ENCODE measurements at regions not wholly inside any gene's neighbourhood (a gene's known extent, or its start where the extent isn't known, plus 50 kb on each side); places are given as distances from the start of the nearest gene placed in this dataset.

DNA sequence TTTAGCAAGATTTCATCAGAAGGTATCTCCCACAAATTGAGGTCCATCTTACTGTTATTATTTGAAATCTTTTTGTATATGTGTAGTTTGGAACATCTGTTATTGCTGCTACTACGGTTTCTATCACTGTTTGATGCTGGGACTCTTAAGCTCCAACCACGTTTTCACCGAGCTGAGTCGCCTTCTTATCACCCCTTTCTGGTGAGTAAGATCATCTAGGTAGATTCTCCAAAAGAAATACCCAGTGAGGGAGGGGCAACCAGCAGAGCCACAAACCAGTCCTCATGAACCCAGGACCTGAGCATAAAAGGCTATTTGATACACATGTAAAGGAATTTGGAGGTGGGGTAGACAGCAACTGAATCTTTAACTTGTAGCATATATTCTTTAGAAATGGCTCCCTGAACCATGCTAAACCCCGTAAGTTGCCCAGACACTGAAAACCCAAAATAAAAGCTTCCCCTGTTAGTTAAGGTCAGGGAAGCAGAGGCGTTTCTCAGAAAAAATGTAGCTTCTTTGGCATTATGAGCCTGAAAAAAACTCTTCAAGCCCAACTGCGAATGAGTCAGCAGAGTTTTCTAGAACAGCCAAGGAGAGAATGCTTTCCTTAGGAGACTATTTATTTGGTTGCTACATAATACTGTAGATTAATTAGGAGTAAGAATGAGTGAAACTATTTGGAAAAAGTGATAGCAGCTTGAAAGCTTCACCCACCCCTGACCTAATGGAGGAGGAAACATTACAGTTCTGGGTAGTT is 53.8 kb upstream of the ATXN3L start:
- DNase-seq (peak in 1 of 5 donors; percentile 32), FAIRE-seq (no peak)
- H3K27ac ChIP-seq (ENCODE audit: low read depth in 2 of 2, low read length in 2 of 2): no peak overlapping the region
- H3K36me3 ChIP-seq (ENCODE audit: control insufficient read depth in 2 of 3, insufficient read depth in 3 of 3, low read length in 3 of 3): no peaks in the 10 kb centered on the region
- intact Hi-C loops (cut with DNase I): no loop called here
- TF ChIP-seq, protein P1, sequence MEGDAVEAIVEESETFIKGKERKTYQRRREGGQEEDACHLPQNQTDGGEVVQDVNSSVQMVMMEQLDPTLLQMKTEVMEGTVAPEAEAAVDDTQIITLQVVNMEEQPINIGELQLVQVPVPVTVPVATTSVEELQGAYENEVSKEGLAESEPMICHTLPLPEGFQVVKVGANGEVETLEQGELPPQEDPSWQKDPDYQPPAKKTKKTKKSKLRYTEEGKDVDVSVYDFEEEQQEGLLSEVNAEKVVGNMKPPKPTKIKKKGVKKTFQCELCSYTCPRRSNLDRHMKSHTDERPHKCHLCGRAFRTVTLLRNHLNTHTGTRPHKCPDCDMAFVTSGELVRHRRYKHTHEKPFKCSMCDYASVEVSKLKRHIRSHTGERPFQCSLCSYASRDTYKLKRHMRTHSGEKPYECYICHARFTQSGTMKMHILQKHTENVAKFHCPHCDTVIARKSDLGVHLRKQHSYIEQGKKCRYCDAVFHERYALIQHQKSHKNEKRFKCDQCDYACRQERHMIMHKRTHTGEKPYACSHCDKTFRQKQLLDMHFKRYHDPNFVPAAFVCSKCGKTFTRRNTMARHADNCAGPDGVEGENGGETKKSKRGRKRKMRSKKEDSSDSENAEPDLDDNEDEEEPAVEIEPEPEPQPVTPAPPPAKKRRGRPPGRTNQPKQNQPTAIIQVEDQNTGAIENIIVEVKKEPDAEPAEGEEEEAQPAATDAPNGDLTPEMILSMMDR (IDR thresholded peaks at IDR 0.05; ENCODE audit: borderline replicate concordance, extremely low read depth, insufficient read depth): no peak
- H3K27me3 ChIP-seq (ENCODE audit: control insufficient read depth, insufficient read depth, low read length): peaks cover 3% of the 10 kb centered on the region
- H3K9ac ChIP-seq (ENCODE audit: low read length in 3 of 3): no peak overlapping the region
- H3K4me3 ChIP-seq (ENCODE audit: low read length in 3 of 3): no peak overlapping the region
- H3K4me1 ChIP-seq (ENCODE audit: control insufficient read depth in 2 of 3, insufficient read depth in 2 of 3, low read depth in 1 of 3, low read length in 3 of 3): no peaks in the 10 kb centered on the region
- H3K9me3 ChIP-seq (ENCODE audit: control insufficient read depth in 2 of 3, insufficient read depth in 1 of 3, low read length in 3 of 3): peaks cover 0 to 1% (median 0%) of the 10 kb centered on the region in 3 donors

DNA sequence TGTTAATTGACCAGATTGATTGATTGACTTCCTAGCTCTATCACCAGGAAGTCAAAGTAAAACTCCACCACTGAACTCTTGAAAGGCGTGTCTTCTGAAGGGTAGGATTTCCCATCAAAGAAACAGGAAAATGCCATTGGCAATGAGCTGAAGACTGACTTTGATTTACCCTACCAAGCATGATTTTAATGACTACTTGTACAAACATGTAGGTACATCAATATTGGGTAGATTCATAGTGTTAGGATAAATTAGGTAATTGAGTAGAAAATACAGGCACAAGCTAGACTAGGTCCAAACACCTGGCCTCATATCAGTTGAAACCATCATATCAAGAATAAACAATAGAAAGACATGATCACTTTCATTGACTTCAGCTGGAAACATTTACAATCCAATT is 53.2 kb upstream of the ATXN3L start:
- Histone ChIP-seq H3K27me3 (ENCODE audit: control insufficient read depth, insufficient read depth, low read length) (peaks cover 3% of the 10 kb centered on the region), H3K9me3 (ENCODE audit: control insufficient read depth in 2 of 3, insufficient read depth in 1 of 3, low read length in 3 of 3) (peaks cover 0 to 1% (median 0%) of the 10 kb centered on the region in 3 donors), H3K4me1 (ENCODE audit: control insufficient read depth in 2 of 3, insufficient read depth in 2 of 3, low read depth in 1 of 3, low read length in 3 of 3) (no peaks in the 10 kb centered on the region), H3K27ac (ENCODE audit: low read depth in 2 of 2, low read length in 2 of 2) (no peak overlapping the region), H3K9ac (ENCODE audit: low read length in 3 of 3) (no peak overlapping the region), H3K36me3 (ENCODE audit: control insufficient read depth in 2 of 3, insufficient read depth in 3 of 3, low read length in 3 of 3) (no peaks in the 10 kb centered on the region), H3K4me3 (ENCODE audit: low read length in 3 of 3) (no peak overlapping the region)
- TF ChIP-seq, protein P1 (IDR thresholded peaks at IDR 0.05; ENCODE audit: borderline replicate concordance, extremely low read depth, insufficient read depth): no peak
- DNase-seq (no peak), FAIRE-seq (no peak)
- intact Hi-C loops (cut with DNase I): no loop called here

DNA sequence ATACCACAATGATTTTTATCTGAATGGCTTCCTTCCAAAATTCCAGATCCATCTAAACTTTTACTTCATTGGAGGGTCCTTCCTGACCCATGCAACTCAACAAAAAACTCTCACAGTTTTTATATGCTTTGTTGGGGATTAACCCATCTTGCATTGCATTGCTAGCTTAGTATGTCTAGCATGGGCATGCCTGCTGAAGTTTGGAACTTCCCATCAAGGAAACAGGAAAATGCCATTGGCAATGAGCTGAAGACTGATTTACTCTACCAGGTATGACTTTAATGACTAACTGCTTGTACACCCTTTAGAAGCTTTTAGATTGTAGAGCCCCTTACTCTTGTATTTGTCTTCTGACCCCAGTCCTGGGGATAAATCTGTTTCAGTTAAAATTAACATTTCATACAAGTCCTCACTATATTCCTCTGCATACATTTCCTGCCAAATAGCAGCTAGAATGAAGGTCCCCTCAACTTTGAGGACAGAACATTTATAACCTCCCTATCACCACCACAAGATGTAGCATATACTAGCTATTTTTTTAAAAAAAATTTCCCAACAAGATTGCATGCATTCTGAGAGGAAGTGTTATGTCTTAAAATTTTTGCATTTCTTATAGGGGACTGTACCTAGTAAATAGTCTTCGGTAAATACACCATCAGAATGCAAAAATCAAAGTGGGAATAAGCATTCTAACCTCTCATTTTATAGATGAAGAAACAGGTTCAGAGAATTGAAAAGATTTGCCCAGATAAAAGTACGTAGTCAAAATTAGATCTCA is 52.5 kb upstream of the ATXN3L start:
- Histone ChIP-seq H3K36me3 (ENCODE audit: control insufficient read depth in 2 of 3, insufficient read depth in 3 of 3, low read length in 3 of 3) (no peaks in the 10 kb centered on the region), H3K9me3 (ENCODE audit: control insufficient read depth in 2 of 3, insufficient read depth in 1 of 3, low read length in 3 of 3) (peaks cover 0 to 1% (median 0%) of the 10 kb centered on the region in 3 donors), H3K4me3 (ENCODE audit: low read length in 3 of 3) (no peak overlapping the region), H3K4me1 (ENCODE audit: control insufficient read depth in 2 of 3, insufficient read depth in 2 of 3, low read depth in 1 of 3, low read length in 3 of 3) (no peaks in the 10 kb centered on the region), H3K27me3 (ENCODE audit: control insufficient read depth, insufficient read depth, low read length) (peaks cover 3% of the 10 kb centered on the region), H3K9ac (ENCODE audit: low read length in 3 of 3) (no peak overlapping the region), H3K27ac (ENCODE audit: low read depth in 2 of 2, low read length in 2 of 2) (no peak overlapping the region)
- intact Hi-C loops (cut with DNase I): no loop called here
- DNase-seq: no peak
- FAIRE-seq: no peak
- TF ChIP-seq, protein P1 (IDR thresholded peaks at IDR 0.05; ENCODE audit: borderline replicate concordance, extremely low read depth, insufficient read depth): no peak
